Ishikawa (cell line): ENCODE measurements at regions not wholly inside any gene's neighbourhood (a gene's known extent, or its start where the extent isn't known, plus 50 kb on each side); places are given as distances from the start of the nearest gene placed in this dataset.

ENCODE experiments used
- CEBPB ChIP-seq: IDR thresholded peaks from 2 replicates; pipeline ENCODE4 v1.6.1; 2012
- CREB1 ChIP-seq: IDR thresholded peaks from 2 replicates; pipeline ENCODE4 v1.6.1; 2012; ENCODE audit warnings: low read depth
- EGR1 ChIP-seq: IDR thresholded peaks from 2 replicates; pipeline ENCODE4 v1.6.1; 2012
- EP300 ChIP-seq: IDR thresholded peaks from 2 replicates; pipeline ENCODE4 v1.6.1; 2012; ENCODE audit warnings: borderline replicate concordance
- FOXM1 ChIP-seq: IDR thresholded peaks from 2 replicates; pipeline ENCODE4 v1.6.1; 2012; ENCODE audit warnings: low read depth, borderline replicate concordance
- MAX ChIP-seq: IDR thresholded peaks from 2 replicates; pipeline ENCODE4 v1.6.1; 2012
- NFIC ChIP-seq: IDR thresholded peaks from 2 replicates; pipeline ENCODE4 v1.6.1; 2012
- RAD21 ChIP-seq: IDR thresholded peaks from 2 replicates; pipeline ENCODE4 v1.6.1; 2012; ENCODE audit warnings: low read depth
- REST ChIP-seq: IDR thresholded peaks from 2 replicates; pipeline ENCODE4 v1.6.1; 2012; ENCODE audit warnings: low read depth, mild to moderate bottlenecking
- TAF1 ChIP-seq: IDR thresholded peaks from 2 replicates; pipeline ENCODE4 v1.6.1; 2012; ENCODE audit warnings: low read depth, mild to moderate bottlenecking
- TCF12 ChIP-seq: IDR thresholded peaks from 2 replicates; pipeline ENCODE4 v1.6.1; 2012; ENCODE audit warnings: low read depth
- TEAD4 ChIP-seq: IDR thresholded peaks from 2 replicates; pipeline ENCODE4 v1.6.1; 2012
- USF1 ChIP-seq: IDR thresholded peaks from 2 replicates; pipeline ENCODE4 v1.6.1; 2012
- YY1 ChIP-seq: IDR thresholded peaks from 2 replicates; pipeline ENCODE4 v1.6.1; 2012; ENCODE audit warnings: low read depth
- ZBTB7A ChIP-seq: IDR thresholded peaks from 2 replicates; pipeline ENCODE4 v1.6.1; 2012; ENCODE audit warnings: low read depth

DNA sequence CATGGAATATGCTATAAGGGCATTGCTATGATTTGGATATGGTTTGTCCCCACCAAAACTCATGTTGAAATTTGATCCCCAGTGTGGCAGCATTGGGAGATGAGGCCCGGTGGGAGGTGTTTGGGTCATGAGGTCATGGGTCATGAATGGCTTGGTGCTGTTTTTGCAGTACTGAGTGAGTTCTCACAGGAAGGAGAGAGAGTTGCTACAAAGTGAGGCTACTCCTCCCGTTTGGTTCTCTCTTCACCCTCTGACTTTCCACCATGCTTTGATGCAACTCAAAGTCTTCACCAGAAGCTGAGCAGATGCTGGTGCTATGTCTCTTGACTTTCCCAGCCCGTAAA, 388.1 kb upstream of the TMPO start:
- no peak for TF ChIP-seq NFIC
- TF ChIP-seq USF1 = no peak
- TF ChIP-seq TEAD4 = no peak
- no peak for TF ChIP-seq RAD21
- no peak for TF ChIP-seq EP300
- TF ChIP-seq TCF12 = no peak

DNA sequence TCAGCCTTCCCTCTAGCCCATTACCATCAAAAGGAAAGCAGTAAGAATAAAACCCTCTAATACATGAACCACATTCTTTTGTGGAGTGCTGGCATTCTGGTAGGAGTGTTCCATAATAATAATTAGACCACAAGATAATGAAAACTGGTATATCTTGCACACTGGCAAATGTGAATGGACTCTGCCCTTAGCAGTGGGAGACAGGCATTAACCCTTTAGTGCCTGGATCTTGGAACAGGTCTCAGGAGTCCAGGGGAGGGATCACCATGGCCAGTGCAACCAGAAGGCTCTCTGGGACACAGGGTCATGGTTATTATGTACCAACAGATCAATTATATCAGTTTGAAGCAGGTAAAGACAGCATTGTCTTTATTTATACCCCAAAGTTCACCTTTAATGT, 387.5 kb upstream of the TMPO start:
- TF ChIP-seq REST (no peak), EP300 (no peak), YY1 (no peak), ZBTB7A (no peak), RAD21 (no peak), EGR1 (no peak)

- TF ChIP-seq NFIC (no peak), USF1 (no peak), TAF1 (no peak), EP300 (no peak), TEAD4 (no peak), FOXM1 (no peak), REST (no peak), CEBPB (no peak), EGR1 (no peak), MAX (no peak), YY1 (no peak), TCF12 (no peak), RAD21 (no peak), CREB1 (no peak), ZBTB7A (no peak)
These were observed 378.8 kb upstream of the TMPO start for GRCh38 chr12:98136544-98136943.

DNA sequence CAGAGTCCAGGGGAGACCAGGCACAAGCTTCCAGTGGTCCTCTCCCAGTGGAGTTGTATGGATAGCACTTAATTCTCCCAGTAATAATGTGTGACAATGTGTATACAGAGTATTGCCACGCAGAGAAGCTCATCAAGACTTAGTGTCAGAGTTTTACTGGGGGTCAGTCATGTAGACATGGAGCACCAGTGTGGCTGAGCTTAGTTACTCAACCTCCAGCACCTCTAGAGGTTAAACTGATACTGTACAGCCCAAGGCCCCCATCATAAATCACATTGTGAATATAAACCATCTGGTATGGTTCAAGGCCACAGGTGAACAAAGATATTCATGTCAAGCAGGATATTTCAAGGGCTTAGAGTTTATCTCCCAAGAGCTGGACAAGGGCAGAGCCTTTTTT, 378.1 kb upstream of the TMPO start:
- TF ChIP-seq TEAD4 = no peak
- TF ChIP-seq CREB1 = no peak
- TF ChIP-seq TCF12 = no peak
- TF ChIP-seq CEBPB = no peak
- no peak for TF ChIP-seq YY1
- no peak for TF ChIP-seq TAF1
- TF ChIP-seq FOXM1 = no peak
- no peak for TF ChIP-seq RAD21
- no peak for TF ChIP-seq MAX
- no peak for TF ChIP-seq EP300

GRCh38 chr12:98144953-98145352, 370.4 kb upstream of the TMPO start:
- TF ChIP-seq MAX (no peak), EGR1 (no peak), CEBPB (no peak), YY1 (no peak), EP300 (no peak), TAF1 (no peak), ZBTB7A (no peak), RAD21 (no peak), USF1 (no peak)

DNA sequence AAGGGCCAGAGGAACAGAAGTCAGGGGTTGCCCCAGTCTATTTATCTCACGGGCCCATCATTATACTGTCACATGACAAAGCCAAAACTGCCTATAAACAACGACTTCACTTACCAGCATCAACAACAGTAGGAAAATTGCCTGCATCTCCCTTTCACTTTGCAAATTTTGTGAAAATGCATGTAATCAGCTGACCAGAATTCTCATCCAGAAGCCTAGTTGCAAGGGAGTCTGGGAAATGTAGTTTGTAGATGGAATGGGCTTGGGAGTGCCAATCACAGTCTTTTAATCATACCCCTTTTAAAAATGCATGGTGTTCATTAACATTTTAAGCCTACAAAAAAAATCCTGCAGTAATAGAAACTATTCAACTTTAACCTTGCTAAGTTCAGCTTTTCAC, 369.3 kb upstream of the TMPO start:
- TF ChIP-seq REST (no peak), USF1 (peak; percentile 54)
